Endothelial cell of umbilical vein (primary cell): ENCODE measurements at regions not wholly inside any gene's neighbourhood (a gene's known extent, or its start where the extent isn't known, plus 50 kb on each side); places are given as distances from the start of the nearest gene placed in this dataset.

ENCODE experiments used
- BruUV-seq: library from RNA; stranded (reverse); fragments of 400-500 nt; replicated peaks from 2 replicates; lab custom pipeline; 2021; lab: Mats Ljungman, UMichigan
- CTCF ChIA-PET: fragments of 300-600, 350-600 bp; sonication (Branson Sonifier 250); formaldehyde crosslinking; loops from one replicate; lab custom pipeline; 2021; ENCODE audit warnings: antibody characterized with exemption, inconsistent platforms; lab: Charles Lee
- POLR2A ChIA-PET: fragments of 300-600, 350-600 bp; sonication (Branson Sonifier 250); formaldehyde crosslinking; loops from one replicate; lab custom pipeline; 2021; ENCODE audit warnings: antibody characterized with exemption, inconsistent platforms; lab: Charles Lee
- DNase-seq: peaks from one replicate; pipeline ENCODE4 v3.0.0-alpha.2; 2011; ENCODE audit warnings: low read depth, low spot score
- FAIRE-seq: peaks from 2 replicates; lab custom pipeline; 2011; peaks lifted over from hg19 to GRCh38; lab: Jason Lieb, UNC
- H2AFZ ChIP-seq: 2 replicates; pipeline ENCODE4 v1.6.0; 2012; ENCODE audit warnings: low read depth, low read length, control low read depth, inconsistent platforms
- H3K27ac ChIP-seq: 2 replicates; pipeline ENCODE4 v1.5.1; 2011; ENCODE audit warnings: low read depth, mild to moderate bottlenecking, control low read depth, low read length, moderate library complexity; ENCODE audit not compliant: insufficient read depth
- H3K27me3 ChIP-seq, 2 experiments: 2 replicates each; pipeline versions ENCODE4 v1.6.0 to v1.6.1; 2011; ENCODE audit warnings: low read length in 2 of 2, mixed read lengths in 1 of 2; ENCODE audit not compliant: control insufficient read depth in 2 of 2, insufficient read depth in 2 of 2
- H3K36me3 ChIP-seq, 2 experiments: 2 replicates in 1 of 2; 3 replicates in 1 of 2; pipeline ENCODE4 v1.5.1; 2011; ENCODE audit warnings: low read length in 2 of 2, mild to moderate bottlenecking in 1 of 2, moderate library complexity in 1 of 2; ENCODE audit not compliant: control insufficient read depth in 2 of 2, insufficient read depth in 2 of 2; ENCODE audit errors: extremely low read depth in 1 of 2
- H3K4me1 ChIP-seq: 3 replicates; pipeline ENCODE4 v1.5.1; 2011; ENCODE audit warnings: mild to moderate bottlenecking, low read length; ENCODE audit not compliant: control insufficient read depth, insufficient read depth; ENCODE audit errors: extremely low read depth
- H3K4me2 ChIP-seq: 2 replicates; pipeline ENCODE4 v1.6.1; 2011; ENCODE audit warnings: low read length, control low read depth, mixed read lengths; ENCODE audit not compliant: insufficient read depth
- H3K4me3 ChIP-seq, 3 experiments: fragments of 200-600 bp in 1 of 3; sonication (generic), shearing (Covaris generic) in 1 of 3; replicated peaks in 1 of 3; 2 replicates each; pipeline ENCODE4 v1.5.1; 2011 to 2016; ENCODE audit warnings: control low read depth in 3 of 3, low read length in 3 of 3, mild to moderate bottlenecking in 2 of 3, inconsistent platforms in 1 of 3, low read depth in 1 of 3, moderate library complexity in 1 of 3; ENCODE audit not compliant: insufficient read depth in 1 of 3
- H3K79me2 ChIP-seq: 2 replicates; pipeline ENCODE4 v1.6.0; 2012; ENCODE audit warnings: low read length, inconsistent platforms; ENCODE audit not compliant: control insufficient read depth, insufficient read depth
- H3K9ac ChIP-seq: replicated peaks from 2 replicates; pipeline ENCODE3; 2011; ENCODE audit warnings: low read length, control low read depth; ENCODE audit not compliant: insufficient read depth; ENCODE audit errors: extremely low read depth
- H3K9me1 ChIP-seq: replicated peaks from 3 replicates; pipeline ENCODE4 v1.6.0; 2011; ENCODE audit warnings: mild to moderate bottlenecking, low read length; ENCODE audit not compliant: control insufficient read depth, insufficient read depth; ENCODE audit errors: extremely low read depth
- H3K9me3 ChIP-seq: replicated peaks from 2 replicates; pipeline ENCODE4 v1.5.1; 2012; ENCODE audit warnings: low read length, inconsistent platforms; ENCODE audit not compliant: control insufficient read depth, insufficient read depth
- H4K20me1 ChIP-seq: replicated peaks from 2 replicates; pipeline ENCODE3; 2011; ENCODE audit warnings: mild to moderate bottlenecking, low read length; ENCODE audit not compliant: control insufficient read depth, insufficient read depth; ENCODE audit errors: extremely low read depth
- CTCF ChIP-seq, 2 donors: IDR thresholded peaks; 1 replicate in 1 of 2; 2 replicates in 1 of 2; pipeline ENCODE4 v1.5.1; 2011; ENCODE audit warnings: low read length in 2 of 2, mild to moderate bottlenecking in 2 of 2, moderate library complexity in 2 of 2, control low read depth in 1 of 2, inconsistent platforms in 1 of 2, low read depth in 1 of 2; ENCODE audit not compliant: insufficient read depth in 1 of 2; ENCODE audit errors: extremely low read depth in 1 of 2
- EZH2 ChIP-seq: IDR thresholded peaks from 2 replicates; pipeline ENCODE4 v1.6.1; 2012; ENCODE audit warnings: borderline replicate concordance, low read depth, mild to moderate bottlenecking, moderate library complexity, low read length, inconsistent platforms; ENCODE audit not compliant: severe bottlenecking
- FOS ChIP-seq: IDR thresholded peaks from 2 replicates; pipeline ENCODE4 v1.6.1; 2011; ENCODE audit warnings: mild to moderate bottlenecking, low read length, moderate library complexity, borderline replicate concordance; ENCODE audit not compliant: insufficient read depth
- GATA2 ChIP-seq: IDR thresholded peaks from 2 replicates; pipeline ENCODE4 v1.7.0; 2011; ENCODE audit warnings: low read depth, mild to moderate bottlenecking, moderate library complexity, mixed read lengths, low read length; ENCODE audit not compliant: insufficient read length, insufficient read depth
- JUN ChIP-seq: IDR thresholded peaks from 2 replicates; pipeline ENCODE4 v1.6.1; 2011; ENCODE audit warnings: borderline replicate concordance, low read depth; ENCODE audit not compliant: insufficient read length, insufficient read depth
- MYC ChIP-seq: IDR thresholded peaks from one replicate; pipeline ENCODE4 v1.6.1; 2011; ENCODE audit warnings: mild to moderate bottlenecking, low read depth, low read length
- POLR2A ChIP-seq: IDR thresholded peaks from 2 replicates; pipeline ENCODE4 v1.6.1; 2012; ENCODE audit warnings: low read depth, mild to moderate bottlenecking, control low read depth, low read length
- POLR2AphosphoS5 ChIP-seq: IDR thresholded peaks from 2 replicates; pipeline ENCODE4 v1.6.1; 2012; ENCODE audit warnings: low read depth, mild to moderate bottlenecking, control low read depth, low read length, moderate library complexity; ENCODE audit not compliant: insufficient read depth
- dilution Hi-C: fragments of 300-500 bp; cut with MboI; formaldehyde crosslinking; loops from one replicate; pipeline ENCODE4 v1.15.0; 2019; ENCODE audit warnings: low sequenced_read_pairs; ENCODE audit not compliant: extremely low pct_ligation_motif_present
- intact Hi-C: fragments of 100-400 bp; cut with micrococcal nuclease; formaldehyde crosslinking; loops from one replicate; pipeline ENCODE4 v1.10.0; 2022
- TF ChIP-seq, protein P1 (sequence below): IDR thresholded peaks from 2 replicates; pipeline ENCODE4 v1.6.1; 2011; ENCODE audit not compliant: insufficient read depth, insufficient read length

- DNase-seq (no peak), FAIRE-seq (no peak)
- H3K9me1 ChIP-seq = no peaks in the 10 kb centered on the region
- intact Hi-C loops (no loop called here), dilution Hi-C loops (no loop called here)
- H4K20me1 ChIP-seq = no peaks in the 10 kb centered on the region
- TF ChIP-seq EZH2 (no peak), JUN (no peak)
- H3K4me1 ChIP-seq = no peaks in the 10 kb centered on the region
- H3K27me3 ChIP-seq = peaks cover 24 to 28% of the 10 kb centered on the region in 2 experiments
- ChIA-PET POLR2A (no interaction called here), CTCF (interaction anchor here (1.0 to 5.5 kb wide), 11 partner anchors 10 to 516 kb away, joined by 3 to 96 read pairs (median 5); no protein-coding TSS in a partner anchor)
- BruUV-seq = no TSS peak
- no peaks in the 10 kb centered on the region for H3K36me3 ChIP-seq
- no peaks in the 10 kb centered on the region for H3K79me2 ChIP-seq
- no peak overlapping the region for H3K4me2 ChIP-seq
- no peak overlapping the region for H3K27ac ChIP-seq
- no peak overlapping the region for H3K4me3 ChIP-seq
- H2AFZ ChIP-seq = no peak overlapping the region
- no peak overlapping the region for H3K9ac ChIP-seq
- H3K9me3 ChIP-seq = no peaks in the 10 kb centered on the region
These were observed 53.0 kb upstream of the LRRC32 start for GRCh38 chr11:76723548-76723947.

DNA sequence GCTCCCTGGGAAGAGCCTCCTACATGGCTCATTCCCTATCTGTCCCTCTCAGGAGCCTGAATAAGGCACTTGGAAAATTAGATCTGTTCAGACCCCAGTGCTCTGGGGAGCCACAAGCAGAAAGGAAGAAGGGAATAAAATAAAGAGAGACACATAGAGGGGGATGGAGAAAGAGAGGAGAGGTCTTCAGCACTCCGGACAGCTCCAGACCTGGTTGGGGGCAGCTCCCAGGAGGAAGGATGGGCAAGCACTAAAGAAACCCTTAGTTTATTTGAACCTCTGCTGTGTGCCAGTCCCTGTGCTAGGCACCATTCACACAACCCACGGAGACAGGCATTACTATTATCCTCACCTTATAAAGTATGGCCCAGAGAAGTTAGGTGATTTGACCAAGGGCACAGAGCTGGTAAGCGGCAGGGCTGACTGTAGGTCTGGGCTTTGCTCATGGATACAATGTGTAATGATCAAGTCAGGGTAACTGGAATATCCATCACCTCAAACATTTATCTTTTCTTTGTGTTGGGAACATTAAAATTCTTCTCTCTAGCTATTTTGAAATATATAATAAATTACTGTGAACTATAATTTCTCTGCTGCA lies 53.7 kb upstream of the LRRC32 start:
- H3K36me3 ChIP-seq = no peaks in the 10 kb centered on the region
- dilution Hi-C loops = no loop called here
- POLR2A ChIA-PET = no interaction called here

More for the DNA sequence above, 53.7 kb upstream of the LRRC32 start:
- Histone ChIP-seq H3K27ac (no peak overlapping the region), H3K79me2 (no peaks in the 10 kb centered on the region), H3K4me3 (no peak overlapping the region), H3K9me1 (no peaks in the 10 kb centered on the region), H3K27me3 (peaks cover 27 to 28% of the 10 kb centered on the region in 2 experiments), H4K20me1 (no peaks in the 10 kb centered on the region), H3K4me2 (no peak overlapping the region), H3K4me1 (no peaks in the 10 kb centered on the region), H3K9ac (no peak overlapping the region), H3K9me3 (no peaks in the 10 kb centered on the region), H2AFZ (no peak overlapping the region)
- DNase-seq (no peak), FAIRE-seq (no peak)
- BruUV-seq = no TSS peak
- intact Hi-C loops = no loop called here
- CTCF ChIA-PET = interaction anchor here (1.0 to 5.5 kb wide), 9 partner anchors 9 to 517 kb away, joined by 3 to 96 read pairs (median 5); no protein-coding TSS in a partner anchor
- TF ChIP-seq JUN (no peak), MYC (no peak), FOS (no peak), CTCF (IDR thresholded peaks at IDR 0.05; ENCODE audit: extremely low read depth in 1 of 2, insufficient read depth in 1 of 2, low read depth in 1 of 2, low read length in 2 of 2) (no peak), GATA2 (no peak), POLR2AphosphoS5 (no peak), POLR2A (no peak), EZH2 (no peak)
- TF ChIP-seq, protein P1, sequence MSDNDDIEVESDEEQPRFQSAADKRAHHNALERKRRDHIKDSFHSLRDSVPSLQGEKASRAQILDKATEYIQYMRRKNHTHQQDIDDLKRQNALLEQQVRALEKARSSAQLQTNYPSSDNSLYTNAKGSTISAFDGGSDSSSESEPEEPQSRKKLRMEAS = no peak
